Hepatocyte (in vitro differentiated cells): ENCODE measurements at regions not wholly inside any gene's neighbourhood (a gene's known extent, or its start where the extent isn't known, plus 50 kb on each side); places are given as distances from the start of the nearest gene placed in this dataset.
A peak's percentile ranks its signal among the peaks of the same experiment; 100 is the strongest.

Experiments
- DNase-seq: peaks from one replicate; pipeline ENCODE4 v3.0.0-alpha.2; 2016; ENCODE audit warnings: low spot score
- H2AFZ ChIP-seq: fragments of 200-600 bp; sonication (generic); 2 replicates; pipeline ENCODE4 v1.6.0; 2016; ENCODE audit warnings: antibody characterized with exemption, mild to moderate bottlenecking
- H3K27ac ChIP-seq: fragments of 200-600 bp; sonication (generic); 2 replicates; pipeline ENCODE4 v1.5.1; 2016; ENCODE audit warnings: mild to moderate bottlenecking
- H3K27me3 ChIP-seq: fragments of 200-600 bp; sonication (generic); 2 replicates; pipeline ENCODE4 v1.6.1; 2016
- H3K36me3 ChIP-seq: fragments of 200-600 bp; sonication (generic); replicated peaks from 2 replicates; pipeline ENCODE4 v1.5.1; 2016; ENCODE audit warnings: low read depth; ENCODE audit not compliant: insufficient read depth
- H3K4me1 ChIP-seq: fragments of 200-600 bp; sonication (generic); 2 replicates; pipeline ENCODE4 v1.5.1; 2016; ENCODE audit warnings: mild to moderate bottlenecking, moderate library complexity; ENCODE audit not compliant: insufficient read depth
- H3K4me2 ChIP-seq: fragments of 200-600 bp; sonication (generic); 2 replicates; pipeline ENCODE4 v1.6.0; 2016
- H3K4me3 ChIP-seq: fragments of 200-600 bp; sonication (generic); 2 replicates; pipeline ENCODE4 v1.5.1; 2016; ENCODE audit warnings: mild to moderate bottlenecking
- H3K79me2 ChIP-seq: fragments of 200-600 bp; sonication (generic); 2 replicates; pipeline ENCODE4 v1.6.0; 2017; ENCODE audit warnings: mild to moderate bottlenecking
- H3K9me2 ChIP-seq: fragments of 200-600 bp; sonication (generic); replicated peaks from 2 replicates; pipeline ENCODE4 v1.6.0; 2017; ENCODE audit warnings: mild to moderate bottlenecking; ENCODE audit not compliant: insufficient read depth
- H3K9me3 ChIP-seq: fragments of 200-600 bp; sonication (generic); 2 replicates; pipeline ENCODE4 v1.5.1; 2016; ENCODE audit warnings: low read depth, mild to moderate bottlenecking
- H4K20me1 ChIP-seq: fragments of 200-600 bp; sonication (generic); 2 replicates; pipeline ENCODE4 v1.6.0; 2016; ENCODE audit warnings: mild to moderate bottlenecking; ENCODE audit not compliant: insufficient read depth, poor library complexity, severe bottlenecking
- CTCF ChIP-seq: fragments of 200-600 bp; sonication (generic); IDR thresholded peaks from 2 replicates; pipeline ENCODE4 v1.5.1; 2016; ENCODE audit warnings: antibody characterized with exemption, mild to moderate bottlenecking; ENCODE audit not compliant: poor library complexity
- EZH2 ChIP-seq: fragments of 200-600 bp; sonication (generic); IDR thresholded peaks from 2 replicates; pipeline ENCODE4 v1.6.1; 2016; ENCODE audit warnings: antibody characterized with exemption, mild to moderate bottlenecking, borderline replicate concordance
- EZH2phosphoT487 ChIP-seq: fragments of 200-600 bp; sonication (generic); IDR thresholded peaks from one replicate; pipeline ENCODE4 v1.6.1; 2018; ENCODE audit warnings: antibody characterized with exemption, mild to moderate bottlenecking, low read depth, moderate library complexity; ENCODE audit not compliant: unreplicated experiment, severe bottlenecking
- WGBS: methylation state at CpG from one replicate; pipeline ENCODE4 v1.1.6; 2016; ENCODE audit warnings: low lambda C conversion rate; ENCODE audit errors: missing lambda C conversion rate; 5-methylcytosine and 5-hydroxymethylcytosine counted together

GRCh38 chr3:113156816-113157333, 54.5 kb upstream of the BOC start:
- TF ChIP-seq EZH2phosphoT487 (no peak), CTCF (no peak), EZH2 (no peak)
- Histone ChIP-seq H4K20me1 (no peaks in the 10 kb centered on the region), H3K79me2 (no peaks in the 10 kb centered on the region), H3K9me3 (no peaks in the 10 kb centered on the region), H3K4me3 (no peak overlapping the region), H3K27ac (peak overlapping the region; percentile 68), H3K27me3 (no peaks in the 10 kb centered on the region), H3K9me2 (no peaks in the 10 kb centered on the region), H3K4me1 (peaks cover 8% of the 10 kb centered on the region), H3K4me2 (no peak overlapping the region), H3K36me3 (no peaks in the 10 kb centered on the region), H2AFZ (no peak overlapping the region)
- 67% methylated on average over 2 of the region's 2 CpGs for WGBS
- no peak for DNase-seq

- Histone ChIP-seq H2AFZ (no peak overlapping the region), H3K9me3 (no peaks in the 10 kb centered on the region), H4K20me1 (no peaks in the 10 kb centered on the region), H3K4me3 (no peak overlapping the region), H3K4me1 (peaks cover 4% of the 10 kb centered on the region), H3K36me3 (no peaks in the 10 kb centered on the region), H3K9me2 (no peaks in the 10 kb centered on the region), H3K79me2 (no peaks in the 10 kb centered on the region), H3K27ac (peak overlapping the region; percentile 68), H3K27me3 (no peaks in the 10 kb centered on the region), H3K4me2 (no peak overlapping the region)
- no peak for TF ChIP-seq EZH2phosphoT487
- no peak for TF ChIP-seq EZH2
- TF ChIP-seq CTCF, result no peak
- DNase-seq, result no peak
- 58% methylated on average over 3 of the region's 3 CpGs for WGBS
Measured at GRCh38 chr3:113157408-113158030, 53.8 kb upstream of the BOC start.

GRCh38 chr3:113158171-113158570, 53.2 kb upstream of the BOC start:
- Histone ChIP-seq H3K36me3 (no peaks in the 10 kb centered on the region), H3K79me2 (no peaks in the 10 kb centered on the region), H3K4me2 (no peak overlapping the region), H4K20me1 (no peaks in the 10 kb centered on the region), H2AFZ (no peak overlapping the region), H3K9me2 (no peaks in the 10 kb centered on the region), H3K9me3 (no peaks in the 10 kb centered on the region), H3K4me1 (peaks cover 4% of the 10 kb centered on the region), H3K27me3 (no peaks in the 10 kb centered on the region), H3K4me3 (no peak overlapping the region), H3K27ac (peak overlapping the region; percentile 68)
- TF ChIP-seq EZH2phosphoT487 (no peak), EZH2 (no peak)
- WGBS, result 99% methylated on average over 4 of the region's 4 CpGs
- no peak for DNase-seq
